ENCODE measurements at regions not wholly inside any gene's neighbourhood (a gene's known extent, or its start where the extent isn't known, plus 50 kb on each side); places are given as distances from the start of the nearest gene placed in this dataset.

GRCh38 chr6:84929212-84929611 is 164.8 kb upstream of the TBX18 start:
- no peak for TF ChIP-seq POLR2AphosphoS5 (IDR thresholded peaks at IDR 0.05; ENCODE audit: borderline replicate concordance, low read depth, low read length)
- TF ChIP-seq EZH2 (IDR thresholded peaks at IDR 0.05) = no peak
